ENCODE measurements at regions not wholly inside any gene's neighbourhood (a gene's known extent, or its start where the extent isn't known, plus 50 kb on each side); places are given as distances from the start of the nearest gene placed in this dataset.
A peak's percentile ranks its signal among the peaks of the same experiment; 100 is the strongest.

DNA sequence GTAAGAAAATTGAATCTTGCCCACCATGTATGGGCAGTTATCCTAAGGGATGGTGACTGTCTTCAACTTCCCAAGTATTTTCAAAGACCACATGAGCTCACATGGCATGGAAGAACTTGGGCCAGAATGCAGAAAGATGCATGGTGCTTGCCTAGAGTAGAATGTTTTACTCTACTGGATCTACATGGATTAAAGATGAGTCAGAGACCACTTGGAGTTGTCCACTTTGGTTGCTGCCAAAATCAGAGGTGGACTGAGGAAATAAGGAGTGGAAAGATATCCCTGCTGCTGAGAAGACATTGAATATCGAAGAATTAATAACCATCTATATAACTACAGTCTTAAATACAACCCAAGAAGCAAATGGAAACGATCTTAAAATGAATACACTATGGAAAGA, 498.1 kb downstream of the NLGN4X start:
- TF ChIP-seq, protein P1, sequence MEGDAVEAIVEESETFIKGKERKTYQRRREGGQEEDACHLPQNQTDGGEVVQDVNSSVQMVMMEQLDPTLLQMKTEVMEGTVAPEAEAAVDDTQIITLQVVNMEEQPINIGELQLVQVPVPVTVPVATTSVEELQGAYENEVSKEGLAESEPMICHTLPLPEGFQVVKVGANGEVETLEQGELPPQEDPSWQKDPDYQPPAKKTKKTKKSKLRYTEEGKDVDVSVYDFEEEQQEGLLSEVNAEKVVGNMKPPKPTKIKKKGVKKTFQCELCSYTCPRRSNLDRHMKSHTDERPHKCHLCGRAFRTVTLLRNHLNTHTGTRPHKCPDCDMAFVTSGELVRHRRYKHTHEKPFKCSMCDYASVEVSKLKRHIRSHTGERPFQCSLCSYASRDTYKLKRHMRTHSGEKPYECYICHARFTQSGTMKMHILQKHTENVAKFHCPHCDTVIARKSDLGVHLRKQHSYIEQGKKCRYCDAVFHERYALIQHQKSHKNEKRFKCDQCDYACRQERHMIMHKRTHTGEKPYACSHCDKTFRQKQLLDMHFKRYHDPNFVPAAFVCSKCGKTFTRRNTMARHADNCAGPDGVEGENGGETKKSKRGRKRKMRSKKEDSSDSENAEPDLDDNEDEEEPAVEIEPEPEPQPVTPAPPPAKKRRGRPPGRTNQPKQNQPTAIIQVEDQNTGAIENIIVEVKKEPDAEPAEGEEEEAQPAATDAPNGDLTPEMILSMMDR (IDR thresholded peaks at IDR 0.05; ENCODE audit: insufficient read depth, low read length, missing control alignments) = no peak
- no peak for DNase-seq (ENCODE audit: low read depth, low spot score)
- ChIA-PET POLR2A (no interaction called here), CTCF (no interaction called here)
- no peak overlapping the region for H3K4me3 ChIP-seq (ENCODE audit: low read depth, low read length)

DNA sequence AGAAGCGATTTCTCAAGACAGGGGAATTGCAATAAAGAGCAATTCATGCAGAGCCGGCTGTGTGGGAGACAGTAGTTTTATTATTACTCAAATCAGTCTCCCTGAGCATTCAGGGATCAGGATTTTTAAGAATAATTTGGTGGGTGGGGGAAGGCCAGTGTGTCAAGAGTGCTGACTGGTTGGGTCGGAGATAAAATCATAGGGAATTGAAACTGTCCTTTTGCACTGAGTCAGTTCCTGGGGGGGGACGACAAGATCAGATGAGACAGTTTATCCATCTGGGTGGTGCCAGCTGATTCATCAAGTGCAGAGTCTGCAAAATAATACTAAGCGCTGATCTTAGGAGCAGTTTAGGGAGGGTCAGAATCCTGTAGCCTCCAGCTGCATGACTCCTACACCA, 502.4 kb downstream of the NLGN4X start:
- DNase-seq (ENCODE audit: low read depth, low spot score) = peak; percentile 0
- POLR2A ChIA-PET = no interaction called here

DNA sequence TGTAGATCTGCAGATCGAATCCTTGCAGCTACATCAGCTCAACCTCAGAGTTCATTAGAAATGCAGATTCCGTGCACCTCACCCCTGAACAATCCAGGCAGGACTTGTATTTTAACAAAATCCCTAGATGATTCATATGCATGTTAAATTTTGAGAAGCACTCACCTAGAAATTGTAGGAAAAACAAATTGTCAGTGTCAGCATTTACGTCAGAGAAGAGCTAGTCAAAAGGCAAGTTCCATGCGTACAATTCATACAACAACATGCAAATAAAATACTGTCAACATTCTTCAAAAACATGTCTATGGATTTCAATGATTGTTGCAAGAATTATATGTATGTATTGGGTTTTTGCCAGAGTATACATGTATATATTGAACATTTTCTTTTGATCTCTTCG, 504.5 kb downstream of the NLGN4X start:
- DNase-seq (ENCODE audit: low read depth, low spot score) = no peak
- H3K4me3 ChIP-seq (ENCODE audit: low read depth, low read length) = no peak overlapping the region
- TF ChIP-seq, protein P1 (IDR thresholded peaks at IDR 0.05; ENCODE audit: insufficient read depth, low read length, missing control alignments) = no peak
- POLR2A ChIA-PET = no interaction called here
- CTCF ChIA-PET = no interaction called here

More for the DNA sequence above, 502.4 kb downstream of the NLGN4X start:
- no peak overlapping the region for H3K4me3 ChIP-seq (ENCODE audit: low read depth, low read length)
- TF ChIP-seq, protein P1 (IDR thresholded peaks at IDR 0.05; ENCODE audit: insufficient read depth, low read length, missing control alignments) = no peak
- CTCF ChIA-PET = no interaction called here

DNA sequence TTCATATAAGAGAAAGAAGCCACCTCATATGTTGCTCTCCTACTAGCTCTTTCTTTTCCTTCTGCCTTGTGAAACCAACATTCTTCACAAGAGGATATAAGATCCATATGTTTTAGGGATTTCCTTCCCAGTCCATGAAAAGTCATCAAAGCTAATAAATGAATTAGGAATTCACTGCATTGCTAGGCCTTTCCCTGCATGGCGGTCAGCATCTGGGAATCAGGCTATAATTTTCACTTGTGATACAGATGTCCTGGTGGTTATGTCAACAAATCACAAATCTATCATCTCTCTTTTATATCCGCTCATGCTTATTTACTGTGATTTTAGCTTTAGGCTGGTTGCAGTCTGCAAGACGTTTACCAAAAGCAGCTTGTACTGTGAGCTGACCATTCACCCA, 510.0 kb downstream of the NLGN4X start:
- no peak for DNase-seq (ENCODE audit: low read depth, low spot score)
- H3K4me3 ChIP-seq (ENCODE audit: low read depth, low read length) = no peak overlapping the region
- POLR2A ChIA-PET = no interaction called here
- TF ChIP-seq, protein P1 (IDR thresholded peaks at IDR 0.05; ENCODE audit: insufficient read depth, low read length, missing control alignments) = no peak
- CTCF ChIA-PET = no interaction called here

DNA sequence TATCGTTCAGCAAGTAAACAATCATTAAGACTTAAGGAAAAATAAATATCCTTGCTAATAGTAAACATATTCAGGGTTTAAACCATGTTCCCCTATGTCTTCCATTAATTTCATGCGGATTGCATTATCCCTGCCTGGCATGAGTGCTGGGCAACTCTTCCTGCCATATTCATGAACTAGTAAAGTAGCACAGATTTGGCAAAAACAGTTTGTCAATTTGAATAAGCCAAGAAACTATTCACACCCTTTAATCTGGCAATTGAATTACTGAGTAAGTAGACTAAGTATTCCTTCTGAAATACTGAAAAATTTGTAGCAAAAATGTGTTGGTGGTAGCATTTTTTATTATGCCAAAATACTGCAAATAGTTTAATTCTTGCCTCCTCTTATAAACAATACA, 512.0 kb downstream of the NLGN4X start:
- no peak for DNase-seq (ENCODE audit: low read depth, low spot score)
- H3K4me3 ChIP-seq (ENCODE audit: low read depth, low read length) = no peak overlapping the region
- TF ChIP-seq, protein P1 (IDR thresholded peaks at IDR 0.05; ENCODE audit: insufficient read depth, low read length, missing control alignments) = no peak
- ChIA-PET POLR2A (no interaction called here), CTCF (no interaction called here)

DNA sequence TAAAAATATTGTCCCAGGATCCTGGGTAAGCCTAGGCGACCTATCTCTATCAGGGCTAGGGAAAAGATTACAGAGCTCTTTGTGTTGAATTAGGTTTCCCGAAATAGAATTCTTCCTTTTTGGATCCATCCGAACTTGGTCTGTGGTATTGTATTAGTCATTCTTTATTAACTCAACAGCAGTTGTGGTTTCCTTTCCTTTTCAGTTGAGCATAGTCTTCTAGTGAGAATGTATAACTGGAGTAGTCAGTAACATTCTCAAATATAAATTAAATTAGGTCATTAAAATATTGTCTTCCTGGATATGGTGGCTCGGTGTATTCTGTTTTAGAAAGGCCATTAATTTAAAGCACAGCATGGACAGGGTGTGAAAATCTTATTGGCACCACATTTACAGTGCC, 520.4 kb downstream of the NLGN4X start:
- CTCF ChIA-PET = interaction anchor here (1.0 kb wide), 1 partner anchor 20 kb away, joined by 3 read pairs; no protein-coding TSS in a partner anchor
- DNase-seq (ENCODE audit: low read depth, low spot score) = peak; percentile 26
- TF ChIP-seq, protein P1 (IDR thresholded peaks at IDR 0.05; ENCODE audit: insufficient read depth, low read length, missing control alignments) = no peak
- no peak overlapping the region for H3K4me3 ChIP-seq (ENCODE audit: low read depth, low read length)
- POLR2A ChIA-PET = no interaction called here

Data from AG04449 (cell line).